Hepatocyte (in vitro differentiated cells): ENCODE measurements at regions not wholly inside any gene's neighbourhood (a gene's known extent, or its start where the extent isn't known, plus 50 kb on each side); places are given as distances from the start of the nearest gene placed in this dataset.

ENCODE experiments used
- CTCF ChIP-seq: fragments of 200-600 bp; sonication (generic); IDR thresholded peaks from 2 replicates; pipeline ENCODE4 v1.5.1; 2016; ENCODE audit warnings: antibody characterized with exemption, mild to moderate bottlenecking; ENCODE audit not compliant: poor library complexity
- EZH2 ChIP-seq: fragments of 200-600 bp; sonication (generic); IDR thresholded peaks from 2 replicates; pipeline ENCODE4 v1.6.1; 2016; ENCODE audit warnings: antibody characterized with exemption, mild to moderate bottlenecking, borderline replicate concordance
- EZH2phosphoT487 ChIP-seq: fragments of 200-600 bp; sonication (generic); IDR thresholded peaks from one replicate; pipeline ENCODE4 v1.6.1; 2018; ENCODE audit warnings: antibody characterized with exemption, mild to moderate bottlenecking, low read depth, moderate library complexity; ENCODE audit not compliant: unreplicated experiment, severe bottlenecking

DNA sequence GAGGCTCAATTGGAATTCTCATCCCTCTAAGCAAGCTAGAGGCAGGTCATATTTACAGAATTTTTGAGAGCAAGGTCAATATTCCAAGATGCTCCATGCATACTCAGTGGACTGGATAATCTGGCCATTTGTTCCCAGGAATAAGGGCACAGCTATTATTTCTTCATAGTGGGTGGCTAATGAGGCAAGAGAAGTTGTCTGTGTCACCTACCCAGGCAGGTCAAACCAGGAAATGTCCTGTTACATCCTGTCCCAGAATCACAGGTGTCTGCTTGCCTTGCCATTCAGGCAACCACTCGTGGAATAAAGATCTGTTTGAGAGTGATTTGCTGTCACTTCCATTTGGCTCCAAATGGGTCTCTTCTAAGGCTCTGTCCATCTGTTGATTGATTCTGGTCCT lies 85.2 kb upstream of the ZP4 start:
- TF ChIP-seq EZH2: no peak
- TF ChIP-seq CTCF: no peak
- no peak for TF ChIP-seq EZH2phosphoT487
